NCI-H748 treated with DMSO at 0.1 percent for 48 hours (cell line): ENCODE measurements at regions not wholly inside any gene's neighbourhood (a gene's known extent, or its start where the extent isn't known, plus 50 kb on each side); places are given as distances from the start of the nearest gene placed in this dataset.

Experiments
- DNase-seq: peaks from one replicate; lab custom pipeline; 2025; lab: John Stamatoyannopoulos, UW

GRCh38 chr9:18233776-18234445 lies 240.0 kb upstream of the ADAMTSL1 start:
- no peak for DNase-seq

GRCh38 chr9:18235181-18235908 lies 238.6 kb upstream of the ADAMTSL1 start:
- DNase-seq = no peak

- DNase-seq = no peak
Measured at GRCh38 chr9:18236336-18236735, 237.6 kb upstream of the ADAMTSL1 start.

- no peak for DNase-seq
Measured at GRCh38 chr9:18237776-18238175, 236.2 kb upstream of the ADAMTSL1 start.

GRCh38 chr9:18238254-18238653 lies 235.7 kb upstream of the ADAMTSL1 start:
- DNase-seq = no peak

- no peak for DNase-seq
Measured at GRCh38 chr9:18238752-18239447, 235.1 kb upstream of the ADAMTSL1 start.

GRCh38 chr9:18240213-18240612 lies 233.7 kb upstream of the ADAMTSL1 start:
- DNase-seq = no peak

GRCh38 chr9:18245911-18246310 lies 228.0 kb upstream of the ADAMTSL1 start:
- no peak for DNase-seq

GRCh38 chr9:18250053-18250452 lies 223.9 kb upstream of the ADAMTSL1 start:
- DNase-seq = no peak

- DNase-seq = no peak
Measured at GRCh38 chr9:18253950-18254349, 220.0 kb upstream of the ADAMTSL1 start.

GRCh38 chr9:18255158-18255629 lies 218.8 kb upstream of the ADAMTSL1 start:
- peak; percentile 85 for DNase-seq

GRCh38 chr9:18255747-18256146 lies 218.2 kb upstream of the ADAMTSL1 start:
- DNase-seq = no peak

- DNase-seq = peak; percentile 73
Measured at GRCh38 chr9:18256568-18256967, 217.4 kb upstream of the ADAMTSL1 start.

GRCh38 chr9:18260521-18260920 lies 213.4 kb upstream of the ADAMTSL1 start:
- no peak for DNase-seq

GRCh38 chr9:18261181-18261580 lies 212.8 kb upstream of the ADAMTSL1 start:
- no peak for DNase-seq

- no peak for DNase-seq
Measured at GRCh38 chr9:18263377-18263776, 210.6 kb upstream of the ADAMTSL1 start.

GRCh38 chr9:18268381-18268780 lies 205.6 kb upstream of the ADAMTSL1 start:
- no peak for DNase-seq

- DNase-seq = no peak
Measured at GRCh38 chr9:18269561-18269960, 204.4 kb upstream of the ADAMTSL1 start.

GRCh38 chr9:18274693-18275092 lies 199.3 kb upstream of the ADAMTSL1 start:
- DNase-seq = no peak

GRCh38 chr9:18275313-18275990 lies 198.5 kb upstream of the ADAMTSL1 start:
- no peak for DNase-seq

GRCh38 chr9:18281291-18281690 lies 192.7 kb upstream of the ADAMTSL1 start:
- DNase-seq = no peak

- no peak for DNase-seq
Measured at GRCh38 chr9:18294229-18294628, 179.7 kb upstream of the ADAMTSL1 start.
